ENCODE measurements at regions not wholly inside any gene's neighbourhood (a gene's known extent, or its start where the extent isn't known, plus 50 kb on each side); places are given as distances from the start of the nearest gene placed in this dataset.

GRCh38 chr5:34476941-34477565 is 179.1 kb upstream of the RAI14 start:
- Histone ChIP-seq H3K27ac (no peak overlapping the region), H3K4me3 (no peak overlapping the region), H3K9me3 (no peaks in the 10 kb centered on the region), H3K27me3 (no peaks in the 10 kb centered on the region), H3K36me3 (no peaks in the 10 kb centered on the region), H3K4me1 (ENCODE audit: insufficient read depth) (no peaks in the 10 kb centered on the region)
- DNase-seq = no peak
- 74 to 77% (median 76%) methylated on average over 12 of the region's 12 CpGs for WGBS, 3 donors
- TF ChIP-seq CTCF (IDR thresholded peaks at IDR 0.05) (no peak), EP300 (IDR thresholded peaks at IDR 0.05) (no peak), POLR2A (IDR thresholded peaks at IDR 0.05) (no peak)
- intact Hi-C loops (cut with DNase I) = loop anchor here in 1 of 4 donors (10.0 kb wide), 1 partner anchor 528 kb away; no protein-coding TSS in a partner anchor

- no peaks in the 10 kb centered on the region for H3K36me3 ChIP-seq
- intact Hi-C loops (cut with DNase I) = loop anchor here in 2 of 4 donors (5.0 kb wide), 2 partner anchors 416 to 521 kb away; no protein-coding TSS in a partner anchor
- 80 to 85% (median 82%) methylated on average over 6 of the region's 6 CpGs for WGBS, 3 donors
Observed at GRCh38 chr5:34480810-34481528, 175.2 kb upstream of the RAI14 start.

GRCh38 chr5:34483442-34484033 is 172.6 kb upstream of the RAI14 start:
- Histone ChIP-seq H3K9me3 (no peaks in the 10 kb centered on the region), H3K4me1 (ENCODE audit: insufficient read depth) (no peaks in the 10 kb centered on the region), H3K27ac (no peak overlapping the region), H3K36me3 (no peaks in the 10 kb centered on the region), H3K27me3 (no peaks in the 10 kb centered on the region), H3K4me3 (no peak overlapping the region)
- DNase-seq = no peak
- no peak for TF ChIP-seq CTCF (IDR thresholded peaks at IDR 0.05)
- no peak for TF ChIP-seq POLR2A (IDR thresholded peaks at IDR 0.05)
- no peak for TF ChIP-seq EP300 (IDR thresholded peaks at IDR 0.05)
- intact Hi-C loops (cut with DNase I) = loop anchor here in 2 of 4 donors (5.0 kb wide), 2 partner anchors 414 to 519 kb away; no protein-coding TSS in a partner anchor
- 15 to 35% (median 24%) methylated on average over 5 of the region's 5 CpGs for WGBS, 3 donors

More at GRCh38 chr5:34480810-34481528, 175.2 kb upstream of the RAI14 start:
- no peak overlapping the region for H3K27ac ChIP-seq
- no peaks in the 10 kb centered on the region for H3K27me3 ChIP-seq
- H3K4me3 ChIP-seq = no peak overlapping the region
- TF ChIP-seq CTCF (IDR thresholded peaks at IDR 0.05) = no peak
- TF ChIP-seq POLR2A (IDR thresholded peaks at IDR 0.05) = no peak
- TF ChIP-seq EP300 (IDR thresholded peaks at IDR 0.05) = no peak
- DNase-seq = no peak
- H3K9me3 ChIP-seq = no peaks in the 10 kb centered on the region
- no peaks in the 10 kb centered on the region for H3K4me1 ChIP-seq (ENCODE audit: insufficient read depth)

GRCh38 chr5:34484216-34484920 is 171.8 kb upstream of the RAI14 start:
- Histone ChIP-seq H3K27me3 (no peaks in the 10 kb centered on the region), H3K36me3 (no peaks in the 10 kb centered on the region), H3K4me1 (ENCODE audit: insufficient read depth) (no peaks in the 10 kb centered on the region), H3K4me3 (no peak overlapping the region), H3K9me3 (no peaks in the 10 kb centered on the region), H3K27ac (no peak overlapping the region)
- DNase-seq = no peak
- TF ChIP-seq POLR2A (IDR thresholded peaks at IDR 0.05) (no peak), EP300 (IDR thresholded peaks at IDR 0.05) (no peak), CTCF (IDR thresholded peaks at IDR 0.05) (no peak)
- WGBS, 3 donors = 51 to 73% (median 52%) methylated on average over 3 of the region's 3 CpGs
- intact Hi-C loops (cut with DNase I) = loop anchor here in 2 of 4 donors (5.0 kb wide), 2 partner anchors 413 to 518 kb away; no protein-coding TSS in a partner anchor

Measured in ovary (tissue), 7 donors.